ENCODE measurements at regions not wholly inside any gene's neighbourhood (a gene's known extent, or its start where the extent isn't known, plus 50 kb on each side); places are given as distances from the start of the nearest gene placed in this dataset.

DNA sequence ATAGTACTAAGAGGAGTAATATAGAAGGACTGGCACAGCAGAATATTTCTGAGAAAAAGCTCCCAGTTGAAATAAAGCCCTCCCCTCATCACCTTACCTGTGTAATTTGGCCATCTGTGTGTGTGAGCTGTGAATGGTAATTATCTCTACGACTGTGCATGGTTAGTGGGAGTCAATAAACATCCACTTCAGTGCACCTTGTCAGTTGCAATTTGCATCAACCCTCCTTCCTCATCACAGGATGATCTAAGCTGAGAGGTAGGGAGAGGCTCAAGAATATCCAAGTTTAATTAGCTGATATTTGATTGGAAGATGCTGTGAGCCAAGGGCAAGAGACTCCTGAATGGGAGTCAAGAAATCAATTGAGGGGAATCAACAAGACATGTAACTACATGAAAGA is 694.9 kb upstream of the KLHL29 start:
- Histone ChIP-seq H3K4me1 (ENCODE audit: control insufficient read depth, insufficient read depth, low read length) (no peaks in the 10 kb centered on the region), H3K4me3 (ENCODE audit: low read depth, low read length) (no peak overlapping the region), H3K36me3 (ENCODE audit: control insufficient read depth in 2 of 2, insufficient read depth in 1 of 2, low read length in 2 of 2) (no peaks in the 10 kb centered on the region), H3K9me3 (ENCODE audit: control insufficient read depth, insufficient read depth, low read depth, low read length) (no peaks in the 10 kb centered on the region), H3K27ac (ENCODE audit: extremely low read depth, low read depth, low read length) (no peak overlapping the region)
- ChIA-PET POLR2A (no interaction called here), CTCF (no interaction called here)
- TF ChIP-seq PRDM6 (tag by site-specific recombination; IDR thresholded peaks at IDR 0.05) = no peak

GRCh38 chr2:22691666-22692065 is 693.3 kb upstream of the KLHL29 start:
- no peaks in the 10 kb centered on the region for H3K36me3 ChIP-seq (ENCODE audit: control insufficient read depth in 2 of 2, insufficient read depth in 1 of 2, low read length in 2 of 2)
- no peak overlapping the region for H3K4me3 ChIP-seq (ENCODE audit: low read depth, low read length)
- H3K27ac ChIP-seq (ENCODE audit: extremely low read depth, low read depth, low read length) = no peak overlapping the region
- ChIA-PET POLR2A (no interaction called here), CTCF (no interaction called here)
- H3K4me1 ChIP-seq (ENCODE audit: control insufficient read depth, insufficient read depth, low read length) = no peaks in the 10 kb centered on the region
- no peaks in the 10 kb centered on the region for H3K9me3 ChIP-seq (ENCODE audit: control insufficient read depth, insufficient read depth, low read depth, low read length)
- TF ChIP-seq ZNF621 (tag by site-specific recombination; IDR thresholded peaks at IDR 0.05) (no peak), ZNF146 (tag by site-specific recombination; IDR thresholded peaks at IDR 0.05) (no peak), ZNF112 (tag by site-specific recombination; IDR thresholded peaks at IDR 0.05) (no peak), ZNF701 (tag by site-specific recombination; IDR thresholded peaks at IDR 0.05) (no peak), ZNF433 (tag by site-specific recombination; IDR thresholded peaks at IDR 0.05; ENCODE audit: low read depth) (no peak)

DNA sequence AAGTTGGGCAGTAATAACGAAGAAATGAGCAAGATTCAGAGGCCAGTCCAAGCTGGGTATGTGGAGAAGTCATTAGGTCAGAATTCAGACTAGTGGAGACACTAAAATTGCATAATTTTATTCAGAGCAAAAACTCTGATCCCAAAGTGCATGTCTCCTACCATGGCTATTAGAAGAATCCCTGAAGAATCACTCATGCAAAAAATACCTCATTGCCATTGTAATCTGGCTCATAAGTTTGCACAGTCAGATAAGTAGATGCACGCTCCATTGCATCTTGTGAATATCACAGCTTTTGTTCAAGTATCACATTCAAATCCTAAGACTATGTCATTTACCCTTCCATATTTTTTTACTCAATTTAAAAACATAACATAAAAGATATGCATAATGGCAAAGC is 692.2 kb upstream of the KLHL29 start:
- ChIA-PET POLR2A (no interaction called here), CTCF (no interaction called here)
- no peaks in the 10 kb centered on the region for H3K9me3 ChIP-seq (ENCODE audit: control insufficient read depth, insufficient read depth, low read depth, low read length)
- no peaks in the 10 kb centered on the region for H3K36me3 ChIP-seq (ENCODE audit: control insufficient read depth in 2 of 2, insufficient read depth in 1 of 2, low read length in 2 of 2)
- TF ChIP-seq, protein P1, sequence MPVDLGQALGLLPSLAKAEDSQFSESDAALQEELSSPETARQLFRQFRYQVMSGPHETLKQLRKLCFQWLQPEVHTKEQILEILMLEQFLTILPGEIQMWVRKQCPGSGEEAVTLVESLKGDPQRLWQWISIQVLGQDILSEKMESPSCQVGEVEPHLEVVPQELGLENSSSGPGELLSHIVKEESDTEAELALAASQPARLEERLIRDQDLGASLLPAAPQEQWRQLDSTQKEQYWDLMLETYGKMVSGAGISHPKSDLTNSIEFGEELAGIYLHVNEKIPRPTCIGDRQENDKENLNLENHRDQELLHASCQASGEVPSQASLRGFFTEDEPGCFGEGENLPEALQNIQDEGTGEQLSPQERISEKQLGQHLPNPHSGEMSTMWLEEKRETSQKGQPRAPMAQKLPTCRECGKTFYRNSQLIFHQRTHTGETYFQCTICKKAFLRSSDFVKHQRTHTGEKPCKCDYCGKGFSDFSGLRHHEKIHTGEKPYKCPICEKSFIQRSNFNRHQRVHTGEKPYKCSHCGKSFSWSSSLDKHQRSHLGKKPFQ (tag by site-specific recombination; IDR thresholded peaks at IDR 0.05) = no peak
- TF ChIP-seq ZNF544 (tag by site-specific recombination; IDR thresholded peaks at IDR 0.05) (no peak), REPIN1 (tag by site-specific recombination; IDR thresholded peaks at IDR 0.05; ENCODE audit: low read depth) (no peak), ZNF501 (tag by site-specific recombination; IDR thresholded peaks at IDR 0.05) (no peak), ZNF677 (tag by site-specific recombination; IDR thresholded peaks at IDR 0.05) (no peak), SALL2 (tag by site-specific recombination; IDR thresholded peaks at IDR 0.05; ENCODE audit: borderline replicate concordance) (no peak), ZNF549 (tag by site-specific recombination; IDR thresholded peaks at IDR 0.05) (no peak), ZNF555 (tag by site-specific recombination; conservative IDR thresholded peaks at IDR 0.05) (no peak), ZNF221 (tag by site-specific recombination; IDR thresholded peaks at IDR 0.05; ENCODE audit: borderline replicate concordance) (no peak), GLI4 (tag by site-specific recombination; IDR thresholded peaks at IDR 0.05) (no peak), ZNF791 (tag by site-specific recombination; IDR thresholded peaks at IDR 0.05) (no peak), ZNF112 (tag by site-specific recombination; IDR thresholded peaks at IDR 0.05) (no peak)
- TF ChIP-seq, protein P2, sequence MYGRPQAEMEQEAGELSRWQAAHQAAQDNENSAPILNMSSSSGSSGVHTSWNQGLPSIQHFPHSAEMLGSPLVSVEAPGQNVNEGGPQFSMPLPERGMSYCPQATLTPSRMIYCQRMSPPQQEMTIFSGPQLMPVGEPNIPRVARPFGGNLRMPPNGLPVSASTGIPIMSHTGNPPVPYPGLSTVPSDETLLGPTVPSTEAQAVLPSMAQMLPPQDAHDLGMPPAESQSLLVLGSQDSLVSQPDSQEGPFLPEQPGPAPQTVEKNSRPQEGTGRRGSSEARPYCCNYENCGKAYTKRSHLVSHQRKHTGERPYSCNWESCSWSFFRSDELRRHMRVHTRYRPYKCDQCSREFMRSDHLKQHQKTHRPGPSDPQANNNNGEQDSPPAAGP (tag by site-specific recombination; IDR thresholded peaks at IDR 0.05) = no peak
- TF ChIP-seq, protein P3, sequence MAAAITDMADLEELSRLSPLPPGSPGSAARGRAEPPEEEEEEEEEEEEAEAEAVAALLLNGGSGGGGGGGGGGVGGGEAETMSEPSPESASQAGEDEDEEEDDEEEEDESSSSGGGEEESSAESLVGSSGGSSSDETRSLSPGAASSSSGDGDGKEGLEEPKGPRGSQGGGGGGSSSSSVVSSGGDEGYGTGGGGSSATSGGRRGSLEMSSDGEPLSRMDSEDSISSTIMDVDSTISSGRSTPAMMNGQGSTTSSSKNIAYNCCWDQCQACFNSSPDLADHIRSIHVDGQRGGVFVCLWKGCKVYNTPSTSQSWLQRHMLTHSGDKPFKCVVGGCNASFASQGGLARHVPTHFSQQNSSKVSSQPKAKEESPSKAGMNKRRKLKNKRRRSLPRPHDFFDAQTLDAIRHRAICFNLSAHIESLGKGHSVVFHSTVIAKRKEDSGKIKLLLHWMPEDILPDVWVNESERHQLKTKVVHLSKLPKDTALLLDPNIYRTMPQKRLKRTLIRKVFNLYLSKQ (tag by site-specific recombination; IDR thresholded peaks at IDR 0.05; ENCODE audit: borderline replicate concordance) = no peak
- H3K4me1 ChIP-seq (ENCODE audit: control insufficient read depth, insufficient read depth, low read length) = no peaks in the 10 kb centered on the region
- no peak overlapping the region for H3K4me3 ChIP-seq (ENCODE audit: low read depth, low read length)
- no peak overlapping the region for H3K27ac ChIP-seq (ENCODE audit: extremely low read depth, low read depth, low read length)

All from HEK293 (cell line).